ENCODE measurements at regions not wholly inside any gene's neighbourhood (a gene's known extent, or its start where the extent isn't known, plus 50 kb on each side); places are given as distances from the start of the nearest gene placed in this dataset.

DNA sequence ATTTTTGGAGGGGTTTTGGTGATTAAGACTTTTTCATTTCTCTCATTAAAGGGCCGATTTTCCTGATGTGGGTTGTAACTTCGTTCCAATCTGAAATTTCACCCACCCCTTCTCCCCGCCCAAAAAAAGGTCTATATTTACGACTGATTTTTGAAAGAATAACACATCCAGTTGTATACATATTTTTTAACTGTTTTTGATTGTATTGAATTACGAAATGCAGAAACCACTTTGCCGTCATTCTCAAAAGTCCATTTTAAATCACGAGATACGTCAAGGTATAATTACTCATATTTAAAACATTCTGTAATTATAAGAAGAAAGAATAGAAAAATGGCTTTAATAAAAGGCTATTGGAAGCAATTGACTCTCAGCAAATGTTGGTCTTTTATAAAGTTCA, 520.7 kb downstream of the MED13L start:
- H3K79me2 ChIP-seq (replicated peaks; ENCODE audit: insufficient read depth, low read length): no peaks in the 10 kb centered on the region
- H3K36me3 ChIP-seq (ENCODE audit: insufficient read depth, low read length): no peaks in the 10 kb centered on the region
- no peak overlapping the region for H2AFZ ChIP-seq (ENCODE audit: low read depth, low read length)
- no peak overlapping the region for H3K27ac ChIP-seq (ENCODE audit: low read length)
- H3F3A ChIP-seq (ENCODE audit: insufficient read depth, low read length, poor library complexity, severe bottlenecking): no peaks in the 10 kb centered on the region
- no peaks in the 10 kb centered on the region for H3K9me3 ChIP-seq (ENCODE audit: low read length)
- TF ChIP-seq EP300 (conservative IDR thresholded peaks at IDR 0.05; ENCODE audit: poor library complexity, severe bottlenecking) (no peak), RAD21 (conservative IDR thresholded peaks at IDR 0.05) (no peak), TAF1 (IDR thresholded peaks at IDR 0.05; ENCODE audit: low read depth) (no peak), SMC3 (conservative IDR thresholded peaks at IDR 0.05; ENCODE audit: poor library complexity) (no peak), EZH2 (IDR thresholded peaks at IDR 0.05; ENCODE audit: borderline replicate concordance, insufficient read depth, low read length, poor library complexity, severe bottlenecking) (no peak), POLR2AphosphoS5 (IDR thresholded peaks at IDR 0.05) (no peak), MXI1 (conservative IDR thresholded peaks at IDR 0.05; ENCODE audit: poor library complexity, severe bottlenecking) (no peak), CTCF (IDR thresholded peaks at IDR 0.05; ENCODE audit: poor library complexity, severe bottlenecking) (no peak)
- TF ChIP-seq, protein P1, sequence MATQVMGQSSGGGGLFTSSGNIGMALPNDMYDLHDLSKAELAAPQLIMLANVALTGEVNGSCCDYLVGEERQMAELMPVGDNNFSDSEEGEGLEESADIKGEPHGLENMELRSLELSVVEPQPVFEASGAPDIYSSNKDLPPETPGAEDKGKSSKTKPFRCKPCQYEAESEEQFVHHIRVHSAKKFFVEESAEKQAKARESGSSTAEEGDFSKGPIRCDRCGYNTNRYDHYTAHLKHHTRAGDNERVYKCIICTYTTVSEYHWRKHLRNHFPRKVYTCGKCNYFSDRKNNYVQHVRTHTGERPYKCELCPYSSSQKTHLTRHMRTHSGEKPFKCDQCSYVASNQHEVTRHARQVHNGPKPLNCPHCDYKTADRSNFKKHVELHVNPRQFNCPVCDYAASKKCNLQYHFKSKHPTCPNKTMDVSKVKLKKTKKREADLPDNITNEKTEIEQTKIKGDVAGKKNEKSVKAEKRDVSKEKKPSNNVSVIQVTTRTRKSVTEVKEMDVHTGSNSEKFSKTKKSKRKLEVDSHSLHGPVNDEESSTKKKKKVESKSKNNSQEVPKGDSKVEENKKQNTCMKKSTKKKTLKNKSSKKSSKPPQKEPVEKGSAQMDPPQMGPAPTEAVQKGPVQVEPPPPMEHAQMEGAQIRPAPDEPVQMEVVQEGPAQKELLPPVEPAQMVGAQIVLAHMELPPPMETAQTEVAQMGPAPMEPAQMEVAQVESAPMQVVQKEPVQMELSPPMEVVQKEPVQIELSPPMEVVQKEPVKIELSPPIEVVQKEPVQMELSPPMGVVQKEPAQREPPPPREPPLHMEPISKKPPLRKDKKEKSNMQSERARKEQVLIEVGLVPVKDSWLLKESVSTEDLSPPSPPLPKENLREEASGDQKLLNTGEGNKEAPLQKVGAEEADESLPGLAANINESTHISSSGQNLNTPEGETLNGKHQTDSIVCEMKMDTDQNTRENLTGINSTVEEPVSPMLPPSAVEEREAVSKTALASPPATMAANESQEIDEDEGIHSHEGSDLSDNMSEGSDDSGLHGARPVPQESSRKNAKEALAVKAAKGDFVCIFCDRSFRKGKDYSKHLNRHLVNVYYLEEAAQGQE (IDR thresholded peaks at IDR 0.05; ENCODE audit: borderline replicate concordance): no peak
- no peaks in the 10 kb centered on the region for H4K20me1 ChIP-seq (ENCODE audit: insufficient read depth)
- H3K9me2 ChIP-seq (ENCODE audit: insufficient read depth, low read length): no peaks in the 10 kb centered on the region
- no peak overlapping the region for H3K4me2 ChIP-seq (ENCODE audit: low read length)
- H3K4me3 ChIP-seq (ENCODE audit: low read length): no peak overlapping the region
- no peak overlapping the region for H3K9ac ChIP-seq (ENCODE audit: low read length)
- peaks cover 81% of the 10 kb centered on the region for H3K27me3 ChIP-seq (ENCODE audit: insufficient read depth, low read depth, low read length)

- TF ChIP-seq TAF1 (IDR thresholded peaks at IDR 0.05; ENCODE audit: low read depth) (no peak), RAD21 (conservative IDR thresholded peaks at IDR 0.05) (no peak), EZH2 (IDR thresholded peaks at IDR 0.05; ENCODE audit: borderline replicate concordance, insufficient read depth, low read length, poor library complexity, severe bottlenecking) (no peak), POLR2AphosphoS5 (IDR thresholded peaks at IDR 0.05) (no peak), CTCF (IDR thresholded peaks at IDR 0.05; ENCODE audit: poor library complexity, severe bottlenecking) (no peak), SMC3 (conservative IDR thresholded peaks at IDR 0.05; ENCODE audit: poor library complexity) (no peak), MXI1 (conservative IDR thresholded peaks at IDR 0.05; ENCODE audit: poor library complexity, severe bottlenecking) (no peak), EP300 (conservative IDR thresholded peaks at IDR 0.05; ENCODE audit: poor library complexity, severe bottlenecking) (no peak)
- TF ChIP-seq, protein P1 (IDR thresholded peaks at IDR 0.05; ENCODE audit: borderline replicate concordance): no peak
- Histone ChIP-seq H2AFZ (ENCODE audit: low read depth, low read length) (no peak overlapping the region), H3K4me2 (ENCODE audit: low read length) (no peak overlapping the region), H3K4me3 (ENCODE audit: low read length) (no peak overlapping the region), H3K9ac (ENCODE audit: low read length) (no peak overlapping the region), H3K27ac (ENCODE audit: low read length) (no peak overlapping the region), H3F3A (ENCODE audit: insufficient read depth, low read length, poor library complexity, severe bottlenecking) (no peaks in the 10 kb centered on the region), H4K20me1 (ENCODE audit: insufficient read depth) (no peaks in the 10 kb centered on the region), H3K79me2 (replicated peaks; ENCODE audit: insufficient read depth, low read length) (no peaks in the 10 kb centered on the region), H3K9me2 (ENCODE audit: insufficient read depth, low read length) (no peaks in the 10 kb centered on the region), H3K36me3 (ENCODE audit: insufficient read depth, low read length) (no peaks in the 10 kb centered on the region), H3K9me3 (ENCODE audit: low read length) (no peaks in the 10 kb centered on the region), H3K27me3 (ENCODE audit: insufficient read depth, low read depth, low read length) (peaks cover 76% of the 10 kb centered on the region)
Observed at GRCh38 chr12:115756271-115756670, 521.2 kb downstream of the MED13L start.
